K562 (cell line): ENCODE measurements at regions not wholly inside any gene's neighbourhood (a gene's known extent, or its start where the extent isn't known, plus 50 kb on each side); places are given as distances from the start of the nearest gene placed in this dataset.

Source experiments
- ATAC-seq: fragments of 200-7000 bp; cut with Tn5 transposase; 3 replicates; pipeline ENCODE4 v1.9.1; 2020; ENCODE audit warnings: moderate library complexity
- BruUV-seq: library from RNA; stranded (reverse); fragments of 400-500 nt; replicated peaks from 2 replicates; lab custom pipeline; 2021; lab: Mats Ljungman, UMichigan
- CTCF ChIA-PET: fragments of 300-600 bp; formaldehyde crosslinking; extraction: SDS; loops from one replicate; lab custom pipeline; 2021; ENCODE audit warnings: low intra/inter-chr PET ratio; lab: Yijun Ruan, JAX
- POLR2A ChIA-PET: fragments of 300-600, 350-650 bp; sonication (Branson Sonifier 250); formaldehyde crosslinking; extraction: SDS; loops from one replicate; lab custom pipeline; 2021; ENCODE audit warnings: antibody characterized with exemption, inconsistent platforms; lab: Yijun Ruan, JAX
- DNase-seq, 4 experiments: peaks; one replicate each; pipeline versions ENCODE4 v3.0.0 to v3.0.0-alpha.2; 2011 to 2018; ENCODE audit warnings: low spot score in 3 of 4, mixed read lengths in 3 of 4; ENCODE audit errors: extremely low read depth in 1 of 4
- FAIRE-seq: peaks from 2 replicates; lab custom pipeline; 2011; peaks lifted over from hg19 to GRCh38; lab: Jason Lieb, UNC
- H2AFZ ChIP-seq: 2 replicates; pipeline ENCODE4 v1.6.0; 2011; ENCODE audit warnings: low read depth, low read length, control low read depth, inconsistent platforms
- H3K27ac ChIP-seq: fragments of 200-600 bp; 3 replicates; pipeline ENCODE4 v1.8.0; 2011; ENCODE audit warnings: low read depth, mild to moderate bottlenecking, control low read depth, inconsistent platforms, low read length, moderate library complexity, mixed read lengths; ENCODE audit errors: extremely low read depth
- H3K27me3 ChIP-seq, 2 experiments: fragments of 300-600 bp in 1 of 2; 2 replicates in 1 of 2; 3 replicates in 1 of 2; pipeline versions ENCODE4 v1.6.0 to v1.8.0; 2011; ENCODE audit warnings: inconsistent platforms in 2 of 2, low read length in 2 of 2, mild to moderate bottlenecking in 1 of 2, mixed read lengths in 1 of 2, moderate library complexity in 1 of 2; ENCODE audit not compliant: control insufficient read depth in 2 of 2, insufficient read depth in 2 of 2
- H3K36me3 ChIP-seq: fragments of 300-600 bp; 3 replicates; pipeline ENCODE4 v1.8.0; 2011; ENCODE audit warnings: mild to moderate bottlenecking, low read length, inconsistent platforms; ENCODE audit not compliant: control insufficient read depth, insufficient read depth
- H3K4me1 ChIP-seq, 2 experiments: fragments of 200-600 bp in 1 of 2; replicated peaks in 1 of 2; 2 replicates in 1 of 2; 3 replicates in 1 of 2; pipeline versions ENCODE4 v1.5.1 to v1.8.0; 2011; ENCODE audit warnings: inconsistent platforms in 2 of 2, low read length in 2 of 2, mild to moderate bottlenecking in 1 of 2, mixed read lengths in 1 of 2, moderate library complexity in 1 of 2; ENCODE audit not compliant: control insufficient read depth in 2 of 2, insufficient read depth in 2 of 2
- H3K4me2 ChIP-seq: 2 replicates; pipeline ENCODE4 v1.6.1; 2011; ENCODE audit warnings: low read length, control low read depth, inconsistent platforms, mixed read lengths; ENCODE audit not compliant: insufficient read depth
- H3K4me3 ChIP-seq: fragments of 200-600 bp; sonication (generic), shearing (Covaris generic); 2 replicates; pipeline ENCODE4 v1.5.1; 2016; ENCODE audit warnings: control low read depth, inconsistent platforms
- H3K79me2 ChIP-seq: fragments of 200-600 bp; 3 replicates; pipeline ENCODE4 v1.8.0; 2011; ENCODE audit warnings: low read length, inconsistent platforms; ENCODE audit not compliant: control insufficient read depth, insufficient read depth
- H3K9ac ChIP-seq, 2 experiments: 2 replicates each; pipeline versions ENCODE4 v1.6.0 to v1.6.1; 2011; ENCODE audit warnings: low read depth in 2 of 2, low read length in 2 of 2, control low read depth in 1 of 2, inconsistent platforms in 1 of 2, mild to moderate bottlenecking in 1 of 2, mixed read lengths in 1 of 2; ENCODE audit not compliant: insufficient read depth in 1 of 2
- H3K9me1 ChIP-seq: one replicate; pipeline ENCODE4 v1.6.0; 2011; ENCODE audit warnings: inconsistent platforms, mild to moderate bottlenecking, low read length, moderate library complexity; ENCODE audit not compliant: control insufficient read depth, insufficient read depth
- H3K9me3 ChIP-seq: replicated peaks from 2 replicates; pipeline ENCODE4 v1.5.1; 2011; ENCODE audit warnings: low read depth, low read length, inconsistent platforms; ENCODE audit not compliant: control insufficient read depth, insufficient read depth
- H4K20me1 ChIP-seq: replicated peaks from 2 replicates; pipeline ENCODE4 v1.6.1; 2011; ENCODE audit warnings: low read length, inconsistent platforms, mixed read lengths; ENCODE audit not compliant: control insufficient read depth, insufficient read depth
- HNRNPUL1 ChIP-seq: fragments of 200-400 bp; formaldehyde crosslinking; IDR thresholded peaks from 2 replicates; pipeline ENCODE4 v1.6.1; 2017; ENCODE audit warnings: low read length
- MAFF ChIP-seq: IDR thresholded peaks from 2 replicates; pipeline ENCODE4 v1.6.1; 2012; ENCODE audit warnings: low read length, improper control_type of control experiment
- MAFG ChIP-seq: fragments of 450-650 bp; conservative IDR thresholded peaks from 2 replicates; pipeline ENCODE4 v1.6.1; 2016; ENCODE audit warnings: missing genetic modification characterization, missing compliant biosample characterization
- MAFK ChIP-seq: IDR thresholded peaks from 2 replicates; pipeline ENCODE4 v1.6.1; 2011; ENCODE audit warnings: low read length, improper control_type of control experiment
- POLR2AphosphoS5 ChIP-seq: IDR thresholded peaks from 2 replicates; pipeline ENCODE4 v1.6.1; 2011; ENCODE audit warnings: mild to moderate bottlenecking, low read depth, low read length, moderate library complexity; ENCODE audit not compliant: control insufficient read depth, insufficient read depth
- RBM17 ChIP-seq: fragments of 200-400 bp; formaldehyde crosslinking; IDR thresholded peaks from 2 replicates; pipeline ENCODE4 v1.6.1; 2017; ENCODE audit warnings: low read depth, mild to moderate bottlenecking, low read length, borderline replicate concordance
- RBM22 ChIP-seq: fragments of 200-400 bp; formaldehyde crosslinking; IDR thresholded peaks from 2 replicates; pipeline ENCODE4 v1.6.1; 2018; ENCODE audit warnings: low read length, low read depth; ENCODE audit not compliant: poor library complexity, severe bottlenecking
- RUNX1 ChIP-seq: sonication (generic); IDR thresholded peaks from 2 replicates; pipeline ENCODE4 v1.6.1; 2016; ENCODE audit warnings: antibody characterized with exemption, low read depth
- ZNF280A ChIP-seq: fragments of 450-650 bp; IDR thresholded peaks from 2 replicates; pipeline ENCODE4 v1.6.1; 2018; ENCODE audit warnings: mild to moderate bottlenecking, low read depth; ENCODE audit not compliant: partially characterized antibody
- ZNF316 ChIP-seq: fragments of 450-650 bp; IDR thresholded peaks from 2 replicates; pipeline ENCODE4 v1.6.1; 2016
- ZZZ3 ChIP-seq: fragments of 450-650 bp; IDR thresholded peaks from 2 replicates; pipeline ENCODE4 v1.6.1; 2016; ENCODE audit warnings: antibody characterized with exemption, mild to moderate bottlenecking, moderate library complexity
- WGBS: fragments of 100-300 bp; shearing (Covaris generic); methylation state at CpG from one replicate; pipeline ENCODE4 v1.1.6; 2016; ENCODE audit warnings: low coverage, mixed read lengths; ENCODE audit not compliant: insufficient coverage; ENCODE audit errors: missing lambda C conversion rate; 5-methylcytosine and 5-hydroxymethylcytosine counted together
- in situ Hi-C: fragments of 300-500 bp; cut with MboI; formaldehyde crosslinking; loops from 4 replicates; pipeline ENCODE4 v1.15.0; 2018; ENCODE audit warnings: inconsistent platforms, mixed read lengths
- intact Hi-C: fragments of 100-400 bp; cut with micrococcal nuclease; formaldehyde crosslinking; loops from 2 replicates; pipeline ENCODE4 v1.14.2; 2022
- TF ChIP-seq, protein P1 (sequence below), 2 experiments: fragments of 450-650 bp in 1 of 2; sonication (generic) in 1 of 2; formaldehyde crosslinking in 1 of 2; IDR thresholded peaks in 1 of 2; conservative IDR thresholded peaks in 1 of 2; 2 replicates each; pipeline versions ENCODE4 v1.6.1 to v1.8.1; 2016 to 2023; ENCODE audit warnings: mild to moderate bottlenecking in 2 of 2, moderate library complexity in 2 of 2, inconsistent platforms in 1 of 2, missing genetic modification reagents in 1 of 2

GRCh38 chr4:27915822-27916221 is 1055.2 kb downstream of the STIM2 start:
- intact Hi-C loops, result no loop called here
- H3K9me3 ChIP-seq, result no peaks in the 10 kb centered on the region

More at GRCh38 chr4:27915822-27916221, 1055.2 kb downstream of the STIM2 start:
- DNase-seq, result no peak
- H3K79me2 ChIP-seq, result no peaks in the 10 kb centered on the region
- no peaks in the 10 kb centered on the region for H3K9me1 ChIP-seq
- in situ Hi-C loops, result no loop called here
- H3K27me3 ChIP-seq, result no peaks in the 10 kb centered on the region
- no TSS peak for BruUV-seq
- no peaks in the 10 kb centered on the region for H3K36me3 ChIP-seq
- 0 out of 2 replicates have a peak, but pooled peaks have one; percentile 14 for TF ChIP-seq MAFF
- no peak for TF ChIP-seq RBM22
- no peak for TF ChIP-seq RBM17
- no peak for TF ChIP-seq POLR2AphosphoS5
- no peak for TF ChIP-seq HNRNPUL1
- TF ChIP-seq MAFK, result 0 out of 2 replicates have a peak, but pooled peaks have one; percentile 25
- TF ChIP-seq, protein P1, sequence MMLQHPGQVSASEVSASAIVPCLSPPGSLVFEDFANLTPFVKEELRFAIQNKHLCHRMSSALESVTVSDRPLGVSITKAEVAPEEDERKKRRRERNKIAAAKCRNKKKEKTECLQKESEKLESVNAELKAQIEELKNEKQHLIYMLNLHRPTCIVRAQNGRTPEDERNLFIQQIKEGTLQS (IDR thresholded peaks at IDR 0.05), result no peak
- TF ChIP-seq, protein P1 (CRISPR knock-in tag; conservative IDR thresholded peaks at IDR 0.05), result no peak
- TF ChIP-seq MAFG (tag), result 0 out of 2 replicates have a peak, but pooled peaks have one; percentile 26
- no peak for TF ChIP-seq ZZZ3
- peak; percentile 46; the same call in 1 of the 2 replicates for TF ChIP-seq ZNF316
- TF ChIP-seq ZNF280A, result no peak
- no peak for TF ChIP-seq RUNX1
- ATAC-seq, result no peak
- H3K4me3 ChIP-seq, result no peak overlapping the region
- no peaks in the 10 kb centered on the region for H4K20me1 ChIP-seq
- H3K27ac ChIP-seq, result no peak overlapping the region
- no peak for FAIRE-seq
- H3K9ac ChIP-seq, result no peak overlapping the region
- H3K4me2 ChIP-seq, result no peak overlapping the region
- no peaks in the 10 kb centered on the region for H3K4me1 ChIP-seq
- ChIA-PET POLR2A (no interaction called here), CTCF (no interaction called here)
- 0% methylated on average over 2 of the region's 2 CpGs for WGBS
- no peak overlapping the region for H2AFZ ChIP-seq
